Subcutaneous abdominal adipose tissue (tissue), 5 donors: ENCODE measurements at regions not wholly inside any gene's neighbourhood (a gene's known extent, or its start where the extent isn't known, plus 50 kb on each side); places are given as distances from the start of the nearest gene placed in this dataset.
"Not testable (repeated sequence)": the region's sequence is repeated elsewhere in the genome, so short reads cannot be mapped to it uniquely, and the experiment has no call there.

Source experiments
- H3K27ac ChIP-seq: one replicate; pipeline ENCODE4 v1.7.0; 2013; ENCODE audit warnings: low read depth, mild to moderate bottlenecking, inconsistent platforms, low read length, moderate library complexity
- H3K27me3 ChIP-seq, 5 donors: one replicate each; pipeline ENCODE4 v1.7.0; 2013; ENCODE audit warnings: low read length in 5 of 5, inconsistent platforms in 1 of 5; ENCODE audit not compliant: control insufficient read depth in 5 of 5, insufficient read depth in 4 of 5
- H3K36me3 ChIP-seq, 5 donors: one replicate each; pipeline ENCODE4 v1.7.0; 2013; ENCODE audit warnings: low read length in 5 of 5; ENCODE audit not compliant: control insufficient read depth in 5 of 5, insufficient read depth in 5 of 5
- H3K4me1 ChIP-seq, 5 donors: one replicate each; pipeline ENCODE4 v1.7.0; 2013; ENCODE audit warnings: low read length in 5 of 5, mild to moderate bottlenecking in 3 of 5, moderate library complexity in 1 of 5; ENCODE audit not compliant: control insufficient read depth in 5 of 5, insufficient read depth in 5 of 5
- H3K4me3 ChIP-seq, 5 donors: one replicate each; pipeline ENCODE4 v1.7.0; 2013; ENCODE audit warnings: low read length in 5 of 5, low read depth in 1 of 5
- H3K9ac ChIP-seq, 5 donors: one replicate each; pipeline ENCODE4 v1.7.0; 2013; ENCODE audit warnings: low read length in 5 of 5, mild to moderate bottlenecking in 4 of 5, moderate library complexity in 3 of 5
- H3K9me3 ChIP-seq, 5 donors: one replicate each; pipeline ENCODE4 v1.7.0; 2013; ENCODE audit warnings: low read length in 5 of 5; ENCODE audit not compliant: control insufficient read depth in 5 of 5
- donor health status: healthy.
- donor health status: healthy.
- donor health status: healthy.
- donor health status: healthy.
- donor health status: healthy.

GRCh38 chr13:50136226-50136625, 121.0 kb downstream of the KCNRG start:
- Histone ChIP-seq H3K9me3 (no peaks in the 10 kb centered on the region), H3K27ac (no peak overlapping the region), H3K36me3 (no peaks in the 10 kb centered on the region), H3K4me1 (peaks cover 3 to 15% (median 13%) of the 10 kb centered on the region in 5 donors), H3K4me3 (no peak overlapping the region), H3K9ac (no peak overlapping the region), H3K27me3 (peaks cover 10 to 26% (median 19%) of the 10 kb centered on the region in 5 donors)

- no peak overlapping the region for H3K9ac ChIP-seq
- peaks cover 3 to 17% (median 11%) of the 10 kb centered on the region in 5 donors for H3K4me1 ChIP-seq
- H3K27ac ChIP-seq: no peak overlapping the region
- no peaks in the 10 kb centered on the region for H3K9me3 ChIP-seq
- H3K4me3 ChIP-seq: no peak overlapping the region
- H3K27me3 ChIP-seq: peaks cover 10 to 23% (median 19%) of the 10 kb centered on the region in 5 donors
- H3K36me3 ChIP-seq: no peaks in the 10 kb centered on the region
Observed at GRCh38 chr13:50136678-50137077, 121.4 kb downstream of the KCNRG start.

DNA sequence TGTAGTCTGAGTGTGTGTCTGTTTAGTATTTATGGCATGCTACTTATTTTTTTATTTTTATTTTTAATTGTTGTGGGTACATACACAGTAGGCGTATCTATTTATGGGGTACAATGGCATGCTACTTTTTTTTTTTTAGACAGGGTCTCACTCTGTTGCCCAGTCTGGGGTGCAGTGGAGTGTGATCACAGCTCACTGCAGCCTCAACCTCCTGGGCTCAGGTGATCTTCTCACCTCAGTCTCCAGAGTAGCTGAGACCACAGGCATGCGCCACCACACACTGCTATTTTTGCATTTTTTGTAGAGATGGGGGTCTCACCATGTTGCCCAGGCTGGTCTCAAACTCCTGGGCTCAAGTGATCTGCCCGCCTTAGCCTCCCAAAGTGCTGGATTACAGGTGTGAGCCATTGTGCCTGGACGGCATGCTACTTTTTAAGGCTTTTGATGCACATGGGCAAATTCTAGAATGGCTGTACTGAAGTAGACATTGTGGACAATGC, 124.2 kb downstream of the KCNRG start:
- H3K9ac ChIP-seq, H3K4me3 ChIP-seq, H3K9me3 ChIP-seq, H3K27ac ChIP-seq, H3K36me3 ChIP-seq, H3K27me3 ChIP-seq: not testable (repeated sequence)
- peaks cover 0 to 16% (median 0%) of the 10 kb centered on the region in 5 donors for H3K4me1 ChIP-seq

GRCh38 chr13:50140153-50140552, 124.9 kb downstream of the KCNRG start:
- H3K9ac ChIP-seq: no peak overlapping the region
- no peak overlapping the region for H3K27ac ChIP-seq
- H3K27me3 ChIP-seq: no peaks in the 10 kb centered on the region
- H3K4me3 ChIP-seq: no peak overlapping the region
- no peaks in the 10 kb centered on the region for H3K9me3 ChIP-seq
- peaks cover 0 to 16% (median 0%) of the 10 kb centered on the region in 5 donors for H3K4me1 ChIP-seq
- H3K36me3 ChIP-seq: no peaks in the 10 kb centered on the region

- Histone ChIP-seq H3K9ac (peak overlapping the region in 3 of 5 donors; percentile 10 to 59 (median 17)), H3K27me3 (no peaks in the 10 kb centered on the region), H3K9me3 (no peaks in the 10 kb centered on the region), H3K36me3 (no peaks in the 10 kb centered on the region), H3K4me1 (peaks cover 0 to 16% (median 0%) of the 10 kb centered on the region in 5 donors), H3K4me3 (peak overlapping the region in 1 of 5 donors; percentile 17), H3K27ac (no peak overlapping the region)
Observed at GRCh38 chr13:50140581-50141374, 125.5 kb downstream of the KCNRG start.

- peaks cover 0 to 16% (median 0%) of the 10 kb centered on the region in 5 donors for H3K4me1 ChIP-seq
- no peaks in the 10 kb centered on the region for H3K27me3 ChIP-seq
- no peak overlapping the region for H3K4me3 ChIP-seq
- peak overlapping the region in 3 of 5 donors; percentile 10 to 59 (median 17) for H3K9ac ChIP-seq
- no peaks in the 10 kb centered on the region for H3K36me3 ChIP-seq
- no peak overlapping the region for H3K27ac ChIP-seq
- H3K9me3 ChIP-seq: no peaks in the 10 kb centered on the region
Observed at GRCh38 chr13:50141375-50141975, 126.2 kb downstream of the KCNRG start.

- no peak overlapping the region for H3K27ac ChIP-seq
- no peaks in the 10 kb centered on the region for H3K27me3 ChIP-seq
- H3K9ac ChIP-seq: no peak overlapping the region
- no peak overlapping the region for H3K4me3 ChIP-seq
- H3K9me3 ChIP-seq: no peaks in the 10 kb centered on the region
- H3K4me1 ChIP-seq: peaks cover 0 to 16% (median 0%) of the 10 kb centered on the region in 5 donors
- no peaks in the 10 kb centered on the region for H3K36me3 ChIP-seq
Observed at GRCh38 chr13:50144246-50145160, 129.3 kb downstream of the KCNRG start.

DNA sequence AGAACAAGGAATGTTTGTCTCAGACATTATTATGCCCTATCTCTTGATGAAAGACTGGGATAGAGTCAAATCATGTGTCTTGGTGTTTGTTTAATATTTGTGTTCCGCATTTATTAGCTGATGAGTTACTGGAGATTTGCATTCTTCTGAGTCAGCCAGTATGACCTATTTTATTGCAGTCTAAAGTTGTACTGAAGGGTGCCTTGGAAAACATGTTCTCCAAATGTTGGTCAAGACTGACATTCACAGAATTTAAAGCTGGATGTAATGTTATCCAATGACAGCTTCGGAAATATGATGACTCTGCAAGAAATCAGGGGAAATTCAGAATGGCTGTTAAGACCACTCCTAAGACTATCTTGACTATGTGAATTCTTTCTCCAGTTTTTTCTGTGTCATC, 134.0 kb downstream of the KCNRG start:
- no peaks in the 10 kb centered on the region for H3K27me3 ChIP-seq

GRCh38 chr13:50149932-50150331, 134.7 kb downstream of the KCNRG start:
- H3K4me3 ChIP-seq: no peak overlapping the region
- H3K9ac ChIP-seq: no peak overlapping the region
- H3K27ac ChIP-seq: no peak overlapping the region
- no peaks in the 10 kb centered on the region for H3K36me3 ChIP-seq
- H3K27me3 ChIP-seq: no peaks in the 10 kb centered on the region
- H3K9me3 ChIP-seq: no peaks in the 10 kb centered on the region
- H3K4me1 ChIP-seq: peaks cover 0 to 7% (median 5%) of the 10 kb centered on the region in 5 donors

More for the DNA sequence above, 134.0 kb downstream of the KCNRG start:
- H3K9me3 ChIP-seq: no peaks in the 10 kb centered on the region
- no peaks in the 10 kb centered on the region for H3K36me3 ChIP-seq
- H3K9ac ChIP-seq: no peak overlapping the region
- H3K4me3 ChIP-seq: no peak overlapping the region
- peaks cover 0 to 7% (median 5%) of the 10 kb centered on the region in 5 donors for H3K4me1 ChIP-seq
- H3K27ac ChIP-seq: no peak overlapping the region
